ENCODE measurements at regions not wholly inside any gene's neighbourhood (a gene's known extent, or its start where the extent isn't known, plus 50 kb on each side); places are given as distances from the start of the nearest gene placed in this dataset.

DNA sequence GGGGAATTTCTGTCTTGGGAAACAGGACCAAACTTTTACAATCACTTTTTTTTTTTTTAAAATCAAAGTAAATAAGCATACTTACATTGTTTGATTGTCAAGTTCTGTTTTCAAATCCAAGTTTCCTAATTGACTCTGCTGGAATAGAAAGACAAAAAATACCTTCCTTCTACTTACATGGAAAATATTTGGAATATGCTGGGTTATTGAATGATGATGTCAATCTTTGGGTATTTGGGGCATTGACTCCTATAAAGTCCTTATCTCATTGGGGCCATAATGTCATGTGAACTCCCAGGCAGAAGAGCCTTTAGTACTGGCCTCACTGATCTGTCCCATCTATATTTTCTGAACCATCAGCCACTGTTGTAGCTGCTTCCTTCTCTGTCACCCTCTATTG is 122.6 kb upstream of the NOX3 start:
- TF ChIP-seq, protein P1, sequence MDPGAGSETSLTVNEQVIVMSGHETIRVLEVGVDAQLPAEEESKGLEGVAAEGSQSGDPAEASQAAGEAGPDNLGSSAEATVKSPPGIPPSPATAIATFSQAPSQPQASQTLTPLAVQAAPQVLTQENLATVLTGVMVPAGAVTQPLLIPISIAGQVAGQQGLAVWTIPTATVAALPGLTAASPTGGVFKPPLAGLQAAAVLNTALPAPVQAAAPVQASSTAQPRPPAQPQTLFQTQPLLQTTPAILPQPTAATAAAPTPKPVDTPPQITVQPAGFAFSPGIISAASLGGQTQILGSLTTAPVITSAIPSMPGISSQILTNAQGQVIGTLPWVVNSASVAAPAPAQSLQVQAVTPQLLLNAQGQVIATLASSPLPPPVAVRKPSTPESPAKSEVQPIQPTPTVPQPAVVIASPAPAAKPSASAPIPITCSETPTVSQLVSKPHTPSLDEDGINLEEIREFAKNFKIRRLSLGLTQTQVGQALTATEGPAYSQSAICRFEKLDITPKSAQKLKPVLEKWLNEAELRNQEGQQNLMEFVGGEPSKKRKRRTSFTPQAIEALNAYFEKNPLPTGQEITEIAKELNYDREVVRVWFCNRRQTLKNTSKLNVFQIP (CRISPR knock-in tag; IDR thresholded peaks at IDR 0.05; ENCODE audit: borderline replicate concordance, low read depth) = no peak
- no peak for TF ChIP-seq PATZ1 (CRISPR knock-in tag; IDR thresholded peaks at IDR 0.05; ENCODE audit: borderline replicate concordance)
- no peak for TF ChIP-seq PPARA (CRISPR knock-in tag; IDR thresholded peaks at IDR 0.05; ENCODE audit: borderline replicate concordance)
- TF ChIP-seq ZC3H10 (CRISPR knock-in tag; IDR thresholded peaks at IDR 0.05) = no peak
- TF ChIP-seq CREB5 (CRISPR knock-in tag; IDR thresholded peaks at IDR 0.05; ENCODE audit: low read depth) = no peak
- no peak for TF ChIP-seq ZFP30 (CRISPR knock-in tag; IDR thresholded peaks at IDR 0.05)
- TF ChIP-seq ZNF70 (CRISPR knock-in tag; IDR thresholded peaks at IDR 0.05) = no peak
- TF ChIP-seq RARB (CRISPR knock-in tag; IDR thresholded peaks at IDR 0.05) = no peak
- ATAC-seq = no peak

GRCh38 chr6:155561966-155562364 is 106.3 kb upstream of the NOX3 start:
- ATAC-seq = no peak
- TF ChIP-seq OSR1 (CRISPR knock-in tag; IDR thresholded peaks at IDR 0.05) = no peak
- TF ChIP-seq ZFP3 (CRISPR knock-in tag; IDR thresholded peaks at IDR 0.05) = no peak

DNA sequence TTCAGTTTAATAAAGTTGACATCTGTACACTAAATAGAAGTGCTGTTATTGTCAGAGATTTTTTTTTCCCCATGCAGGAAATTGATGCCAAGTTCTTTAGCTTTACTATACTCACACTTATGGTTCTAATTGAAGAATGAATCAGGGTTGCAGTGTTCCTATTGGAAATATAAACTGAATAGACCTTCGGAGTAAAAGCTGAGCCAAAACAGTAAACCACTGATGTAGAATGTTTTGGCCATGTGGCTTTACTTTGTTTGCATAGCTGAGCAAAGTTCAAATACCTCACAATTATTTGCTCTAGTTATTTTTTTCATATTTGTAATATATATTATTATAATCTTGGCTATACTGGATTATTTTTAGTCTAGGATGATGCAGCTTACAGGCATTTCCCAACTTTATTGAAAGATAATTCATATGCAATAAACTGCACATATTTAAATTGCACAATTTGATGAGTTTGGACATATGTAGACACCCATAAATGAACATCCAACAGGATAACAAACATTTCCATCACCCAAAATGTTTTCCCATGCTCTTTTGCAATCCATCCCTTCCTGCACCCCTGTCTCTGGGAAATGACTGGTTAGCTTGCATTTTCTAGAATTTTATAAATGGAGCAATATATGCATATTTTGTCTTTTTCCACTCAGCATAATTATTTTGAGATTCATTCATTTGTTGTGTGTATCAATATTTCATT is 105.8 kb upstream of the NOX3 start:
- ATAC-seq = peak; percentile 69
- TF ChIP-seq ZFP30 (CRISPR knock-in tag; IDR thresholded peaks at IDR 0.05) = no peak
- TF ChIP-seq CSRNP3 (CRISPR knock-in tag; IDR thresholded peaks at IDR 0.05) = no peak

- TF ChIP-seq RARB (CRISPR knock-in tag; IDR thresholded peaks at IDR 0.05) = no peak
- no peak for TF ChIP-seq OSR1 (CRISPR knock-in tag; IDR thresholded peaks at IDR 0.05)
- no peak for TF ChIP-seq ESRRG (CRISPR knock-in tag; IDR thresholded peaks at IDR 0.05)
- no peak for TF ChIP-seq ZNF8 (CRISPR knock-in tag; IDR thresholded peaks at IDR 0.05)
- no peak for TF ChIP-seq ZFP3 (CRISPR knock-in tag; IDR thresholded peaks at IDR 0.05)
- TF ChIP-seq GLIS3 (CRISPR knock-in tag; IDR thresholded peaks at IDR 0.05) = no peak
- no peak for TF ChIP-seq TOX (CRISPR knock-in tag; IDR thresholded peaks at IDR 0.05; ENCODE audit: borderline replicate concordance)
- no peak for TF ChIP-seq BACH2 (CRISPR knock-in tag; IDR thresholded peaks at IDR 0.05; ENCODE audit: borderline replicate concordance)
- no peak for ATAC-seq
Measured at GRCh38 chr6:155549928-155550327, 94.3 kb upstream of the NOX3 start.

- TF ChIP-seq ARNTL (CRISPR knock-in tag; IDR thresholded peaks at IDR 0.05; ENCODE audit: borderline replicate concordance, low read depth) (no peak), GLIS3 (CRISPR knock-in tag; IDR thresholded peaks at IDR 0.05) (no peak), SNAI2 (CRISPR knock-in tag; IDR thresholded peaks at IDR 0.05) (no peak), ZNF565 (CRISPR knock-in tag; conservative IDR thresholded peaks at IDR 0.05; ENCODE audit: low read depth) (no peak), BACH2 (CRISPR knock-in tag; IDR thresholded peaks at IDR 0.05; ENCODE audit: borderline replicate concordance) (no peak), OSR1 (CRISPR knock-in tag; IDR thresholded peaks at IDR 0.05) (no peak), ISL1 (CRISPR knock-in tag; IDR thresholded peaks at IDR 0.05) (no peak), PATZ1 (CRISPR knock-in tag; IDR thresholded peaks at IDR 0.05; ENCODE audit: borderline replicate concordance) (no peak)
- no peak for ATAC-seq
Measured at GRCh38 chr6:155549028-155549798, 93.6 kb upstream of the NOX3 start.
